ENCODE measurements at regions not wholly inside any gene's neighbourhood (a gene's known extent, or its start where the extent isn't known, plus 50 kb on each side); places are given as distances from the start of the nearest gene placed in this dataset.

DNA sequence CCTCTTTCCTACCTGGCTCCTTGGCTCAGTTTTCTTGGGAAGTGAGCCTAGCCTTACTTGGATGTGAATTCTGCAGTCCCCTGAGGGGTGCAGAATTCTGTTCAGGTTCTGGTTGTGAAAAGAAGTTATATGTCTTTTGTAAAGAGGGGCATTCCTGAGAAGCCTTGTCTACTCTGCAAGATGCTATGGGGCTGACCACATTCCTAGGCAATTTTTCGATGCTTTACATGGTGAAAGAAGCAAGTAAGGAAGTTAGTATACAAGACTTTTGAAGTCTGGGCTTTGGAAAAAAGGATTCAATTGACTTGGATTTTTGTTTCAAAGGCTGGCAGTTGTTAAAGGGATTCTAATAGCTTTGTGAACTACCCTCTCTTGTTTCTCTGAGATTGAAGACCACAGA, 167.9 kb upstream of the STMND1 start:
- no peak overlapping the region for H3K27ac Mint-ChIP-seq
- Histone ChIP-seq H3K36me3 (ENCODE audit: insufficient read depth) (no peaks in the 10 kb centered on the region), H3K4me3 (no peak overlapping the region)

More for the DNA sequence above, 167.9 kb upstream of the STMND1 start:
- Mint-ChIP-seq H3K4me3 (no peak overlapping the region), H3K9me3 (no peaks in the 10 kb centered on the region), H3K27me3 (ENCODE audit: insufficient read depth, low read depth, poor library complexity) (peaks cover 2% of the 10 kb centered on the region), H3K36me3 (ENCODE audit: low read depth) (no peaks in the 10 kb centered on the region), H3K4me1 (peaks cover 3% of the 10 kb centered on the region)
- TF ChIP-seq CREB1 (CRISPR knock-in tag; IDR thresholded peaks at IDR 0.05; ENCODE audit: low read depth) (no peak), EZH2 (IDR thresholded peaks at IDR 0.05; ENCODE audit: low read depth, unreplicated experiment) (no peak), EZH2phosphoT487 (IDR thresholded peaks at IDR 0.05; ENCODE audit: unreplicated experiment) (no peak), POLR2AphosphoS5 (IDR thresholded peaks at IDR 0.05; ENCODE audit: low read depth) (no peak), STAT1 (IDR thresholded peaks at IDR 0.05; ENCODE audit: unreplicated experiment) (no peak), JUNB (IDR thresholded peaks at IDR 0.05; ENCODE audit: unreplicated experiment) (no peak), ZNF331 (CRISPR knock-in tag; IDR thresholded peaks at IDR 0.05; ENCODE audit: low read depth) (no peak), ZNF114 (CRISPR knock-in tag; IDR thresholded peaks at IDR 0.05) (no peak), NANOG (IDR thresholded peaks at IDR 0.05; ENCODE audit: borderline replicate concordance) (no peak)
- TF ChIP-seq, protein P1, sequence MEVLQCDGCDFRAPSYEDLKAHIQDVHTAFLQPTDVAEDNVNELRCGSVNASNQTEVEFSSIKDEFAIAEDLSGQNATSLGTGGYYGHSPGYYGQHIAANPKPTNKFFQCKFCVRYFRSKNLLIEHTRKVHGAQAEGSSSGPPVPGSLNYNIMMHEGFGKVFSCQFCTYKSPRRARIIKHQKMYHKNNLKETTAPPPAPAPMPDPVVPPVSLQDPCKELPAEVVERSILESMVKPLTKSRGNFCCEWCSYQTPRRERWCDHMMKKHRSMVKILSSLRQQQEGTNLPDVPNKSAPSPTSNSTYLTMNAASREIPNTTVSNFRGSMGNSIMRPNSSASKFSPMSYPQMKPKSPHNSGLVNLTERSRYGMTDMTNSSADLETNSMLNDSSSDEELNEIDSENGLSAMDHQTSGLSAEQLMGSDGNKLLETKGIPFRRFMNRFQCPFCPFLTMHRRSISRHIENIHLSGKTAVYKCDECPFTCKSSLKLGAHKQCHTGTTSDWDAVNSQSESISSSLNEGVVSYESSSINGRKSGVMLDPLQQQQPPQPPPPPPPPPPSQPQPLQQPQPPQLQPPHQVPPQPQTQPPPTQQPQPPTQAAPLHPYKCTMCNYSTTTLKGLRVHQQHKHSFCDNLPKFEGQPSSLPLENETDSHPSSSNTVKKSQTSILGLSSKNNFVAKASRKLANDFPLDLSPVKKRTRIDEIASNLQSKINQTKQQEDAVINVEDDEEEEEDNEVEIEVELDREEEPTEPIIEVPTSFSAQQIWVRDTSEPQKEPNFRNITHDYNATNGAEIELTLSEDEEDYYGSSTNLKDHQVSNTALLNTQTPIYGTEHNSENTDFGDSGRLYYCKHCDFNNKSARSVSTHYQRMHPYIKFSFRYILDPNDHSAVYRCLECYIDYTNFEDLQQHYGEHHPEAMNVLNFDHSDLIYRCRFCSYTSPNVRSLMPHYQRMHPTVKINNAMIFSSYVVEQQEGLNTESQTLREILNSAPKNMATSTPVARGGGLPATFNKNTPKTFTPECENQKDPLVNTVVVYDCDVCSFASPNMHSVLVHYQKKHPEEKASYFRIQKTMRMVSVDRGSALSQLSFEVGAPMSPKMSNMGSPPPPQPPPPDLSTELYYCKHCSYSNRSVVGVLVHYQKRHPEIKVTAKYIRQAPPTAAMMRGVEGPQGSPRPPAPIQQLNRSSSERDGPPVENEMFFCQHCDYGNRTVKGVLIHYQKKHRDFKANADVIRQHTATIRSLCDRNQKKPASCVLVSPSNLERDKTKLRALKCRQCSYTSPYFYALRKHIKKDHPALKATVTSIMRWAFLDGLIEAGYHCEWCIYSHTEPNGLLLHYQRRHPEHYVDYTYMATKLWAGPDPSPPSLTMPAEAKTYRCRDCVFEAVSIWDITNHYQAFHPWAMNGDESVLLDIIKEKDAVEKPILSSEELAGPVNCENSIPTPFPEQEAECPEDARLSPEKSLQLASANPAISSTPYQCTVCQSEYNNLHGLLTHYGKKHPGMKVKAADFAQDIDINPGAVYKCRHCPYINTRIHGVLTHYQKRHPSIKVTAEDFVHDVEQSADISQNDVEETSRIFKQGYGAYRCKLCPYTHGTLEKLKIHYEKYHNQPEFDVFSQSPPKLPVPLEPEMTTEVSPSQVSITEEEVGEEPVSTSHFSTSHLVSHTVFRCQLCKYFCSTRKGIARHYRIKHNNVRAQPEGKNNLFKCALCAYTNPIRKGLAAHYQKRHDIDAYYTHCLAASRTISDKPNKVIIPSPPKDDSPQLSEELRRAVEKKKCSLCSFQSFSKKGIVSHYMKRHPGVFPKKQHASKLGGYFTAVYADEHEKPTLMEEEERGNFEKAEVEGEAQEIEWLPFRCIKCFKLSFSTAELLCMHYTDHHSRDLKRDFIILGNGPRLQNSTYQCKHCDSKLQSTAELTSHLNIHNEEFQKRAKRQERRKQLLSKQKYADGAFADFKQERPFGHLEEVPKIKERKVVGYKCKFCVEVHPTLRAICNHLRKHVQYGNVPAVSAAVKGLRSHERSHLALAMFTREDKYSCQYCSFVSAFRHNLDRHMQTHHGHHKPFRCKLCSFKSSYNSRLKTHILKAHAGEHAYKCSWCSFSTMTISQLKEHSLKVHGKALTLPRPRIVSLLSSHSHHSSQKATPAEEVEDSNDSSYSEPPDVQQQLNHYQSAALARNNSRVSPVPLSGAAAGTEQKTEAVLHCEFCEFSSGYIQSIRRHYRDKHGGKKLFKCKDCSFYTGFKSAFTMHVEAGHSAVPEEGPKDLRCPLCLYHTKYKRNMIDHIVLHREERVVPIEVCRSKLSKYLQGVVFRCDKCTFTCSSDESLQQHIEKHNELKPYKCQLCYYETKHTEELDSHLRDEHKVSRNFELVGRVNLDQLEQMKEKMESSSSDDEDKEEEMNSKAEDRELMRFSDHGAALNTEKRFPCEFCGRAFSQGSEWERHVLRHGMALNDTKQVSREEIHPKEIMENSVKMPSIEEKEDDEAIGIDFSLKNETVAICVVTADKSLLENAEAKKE (CRISPR knock-in tag; IDR thresholded peaks at IDR 0.05), result no peak
- TF ChIP-seq, protein P2, sequence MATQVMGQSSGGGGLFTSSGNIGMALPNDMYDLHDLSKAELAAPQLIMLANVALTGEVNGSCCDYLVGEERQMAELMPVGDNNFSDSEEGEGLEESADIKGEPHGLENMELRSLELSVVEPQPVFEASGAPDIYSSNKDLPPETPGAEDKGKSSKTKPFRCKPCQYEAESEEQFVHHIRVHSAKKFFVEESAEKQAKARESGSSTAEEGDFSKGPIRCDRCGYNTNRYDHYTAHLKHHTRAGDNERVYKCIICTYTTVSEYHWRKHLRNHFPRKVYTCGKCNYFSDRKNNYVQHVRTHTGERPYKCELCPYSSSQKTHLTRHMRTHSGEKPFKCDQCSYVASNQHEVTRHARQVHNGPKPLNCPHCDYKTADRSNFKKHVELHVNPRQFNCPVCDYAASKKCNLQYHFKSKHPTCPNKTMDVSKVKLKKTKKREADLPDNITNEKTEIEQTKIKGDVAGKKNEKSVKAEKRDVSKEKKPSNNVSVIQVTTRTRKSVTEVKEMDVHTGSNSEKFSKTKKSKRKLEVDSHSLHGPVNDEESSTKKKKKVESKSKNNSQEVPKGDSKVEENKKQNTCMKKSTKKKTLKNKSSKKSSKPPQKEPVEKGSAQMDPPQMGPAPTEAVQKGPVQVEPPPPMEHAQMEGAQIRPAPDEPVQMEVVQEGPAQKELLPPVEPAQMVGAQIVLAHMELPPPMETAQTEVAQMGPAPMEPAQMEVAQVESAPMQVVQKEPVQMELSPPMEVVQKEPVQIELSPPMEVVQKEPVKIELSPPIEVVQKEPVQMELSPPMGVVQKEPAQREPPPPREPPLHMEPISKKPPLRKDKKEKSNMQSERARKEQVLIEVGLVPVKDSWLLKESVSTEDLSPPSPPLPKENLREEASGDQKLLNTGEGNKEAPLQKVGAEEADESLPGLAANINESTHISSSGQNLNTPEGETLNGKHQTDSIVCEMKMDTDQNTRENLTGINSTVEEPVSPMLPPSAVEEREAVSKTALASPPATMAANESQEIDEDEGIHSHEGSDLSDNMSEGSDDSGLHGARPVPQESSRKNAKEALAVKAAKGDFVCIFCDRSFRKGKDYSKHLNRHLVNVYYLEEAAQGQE (IDR thresholded peaks at IDR 0.05; ENCODE audit: unreplicated experiment), result no peak
- TF ChIP-seq, protein P3, sequence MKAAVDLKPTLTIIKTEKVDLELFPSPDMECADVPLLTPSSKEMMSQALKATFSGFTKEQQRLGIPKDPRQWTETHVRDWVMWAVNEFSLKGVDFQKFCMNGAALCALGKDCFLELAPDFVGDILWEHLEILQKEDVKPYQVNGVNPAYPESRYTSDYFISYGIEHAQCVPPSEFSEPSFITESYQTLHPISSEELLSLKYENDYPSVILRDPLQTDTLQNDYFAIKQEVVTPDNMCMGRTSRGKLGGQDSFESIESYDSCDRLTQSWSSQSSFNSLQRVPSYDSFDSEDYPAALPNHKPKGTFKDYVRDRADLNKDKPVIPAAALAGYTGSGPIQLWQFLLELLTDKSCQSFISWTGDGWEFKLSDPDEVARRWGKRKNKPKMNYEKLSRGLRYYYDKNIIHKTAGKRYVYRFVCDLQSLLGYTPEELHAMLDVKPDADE (IDR thresholded peaks at IDR 0.05), result no peak
- TF ChIP-seq, protein P4, sequence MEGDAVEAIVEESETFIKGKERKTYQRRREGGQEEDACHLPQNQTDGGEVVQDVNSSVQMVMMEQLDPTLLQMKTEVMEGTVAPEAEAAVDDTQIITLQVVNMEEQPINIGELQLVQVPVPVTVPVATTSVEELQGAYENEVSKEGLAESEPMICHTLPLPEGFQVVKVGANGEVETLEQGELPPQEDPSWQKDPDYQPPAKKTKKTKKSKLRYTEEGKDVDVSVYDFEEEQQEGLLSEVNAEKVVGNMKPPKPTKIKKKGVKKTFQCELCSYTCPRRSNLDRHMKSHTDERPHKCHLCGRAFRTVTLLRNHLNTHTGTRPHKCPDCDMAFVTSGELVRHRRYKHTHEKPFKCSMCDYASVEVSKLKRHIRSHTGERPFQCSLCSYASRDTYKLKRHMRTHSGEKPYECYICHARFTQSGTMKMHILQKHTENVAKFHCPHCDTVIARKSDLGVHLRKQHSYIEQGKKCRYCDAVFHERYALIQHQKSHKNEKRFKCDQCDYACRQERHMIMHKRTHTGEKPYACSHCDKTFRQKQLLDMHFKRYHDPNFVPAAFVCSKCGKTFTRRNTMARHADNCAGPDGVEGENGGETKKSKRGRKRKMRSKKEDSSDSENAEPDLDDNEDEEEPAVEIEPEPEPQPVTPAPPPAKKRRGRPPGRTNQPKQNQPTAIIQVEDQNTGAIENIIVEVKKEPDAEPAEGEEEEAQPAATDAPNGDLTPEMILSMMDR (conservative IDR thresholded peaks at IDR 0.05; ENCODE audit: low read depth in 2 of 2), result no peak
- H3K4me1 ChIP-seq (ENCODE audit: insufficient read depth), result peaks cover 4% of the 10 kb centered on the region; the same call in 1 of the 2 replicates
- H3K9me2 ChIP-seq (ENCODE audit: insufficient read depth), result no peaks in the 10 kb centered on the region
- no peaks in the 10 kb centered on the region for H3F3A ChIP-seq (replicated peaks; ENCODE audit: low read depth)
- no peak overlapping the region for H3K4me2 ChIP-seq
- no peaks in the 10 kb centered on the region for H3K27me3 ChIP-seq (ENCODE audit: insufficient read depth)
- H4K20me1 ChIP-seq (replicated peaks; ENCODE audit: insufficient read depth), result no peaks in the 10 kb centered on the region
- H2AFZ ChIP-seq, result peak overlapping the region; percentile 17; the same call in 1 of the 2 replicates
- ATAC-seq, result no peak
- no peak overlapping the region for H3K27ac ChIP-seq (ENCODE audit: low read depth)
- no peaks in the 10 kb centered on the region for H3K79me2 ChIP-seq (replicated peaks; ENCODE audit: insufficient read depth)
- DNase-seq (ENCODE audit: low spot score), result no peak

Measured in GM23338 (cell line).